ENCODE measurements at regions not wholly inside any gene's neighbourhood (a gene's known extent, or its start where the extent isn't known, plus 50 kb on each side); places are given as distances from the start of the nearest gene placed in this dataset.

DNA sequence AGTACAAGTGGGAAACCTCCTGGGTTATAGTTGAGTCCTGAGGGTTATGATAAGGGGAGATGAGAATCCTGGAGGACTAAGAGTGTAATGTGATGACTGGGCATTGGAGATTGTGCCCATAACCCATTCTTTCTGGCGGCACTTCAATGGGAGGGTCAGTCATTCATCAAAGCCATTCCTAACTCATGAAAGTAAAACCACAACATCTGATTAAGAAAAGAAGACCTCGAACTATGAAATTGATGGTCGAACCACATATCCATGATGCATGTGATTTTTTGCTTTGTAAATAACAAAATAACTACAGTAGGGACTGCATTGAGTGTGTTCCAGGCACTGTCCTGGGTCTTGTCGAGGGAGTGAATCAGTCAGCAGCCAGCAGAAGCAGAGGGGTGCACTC, 215.1 kb downstream of the SHQ1 start:
- H3K27me3 Mint-ChIP-seq: peaks cover 27% of the 10 kb centered on the region
- DNase-seq (ENCODE audit: low spot score in 2 of 2): no peak
- no peak overlapping the region for H3K27ac Mint-ChIP-seq (ENCODE audit: low read depth)
- no peak overlapping the region for H3K4me3 Mint-ChIP-seq
- no peaks in the 10 kb centered on the region for H3K9me3 Mint-ChIP-seq
- no peaks in the 10 kb centered on the region for H3K36me3 Mint-ChIP-seq (ENCODE audit: insufficient read depth)
- ATAC-seq (replicated peaks; ENCODE audit: extremely low read depth, poor library complexity, severe bottlenecking): no peak
- H3K4me1 Mint-ChIP-seq: peaks cover 5% of the 10 kb centered on the region

DNA sequence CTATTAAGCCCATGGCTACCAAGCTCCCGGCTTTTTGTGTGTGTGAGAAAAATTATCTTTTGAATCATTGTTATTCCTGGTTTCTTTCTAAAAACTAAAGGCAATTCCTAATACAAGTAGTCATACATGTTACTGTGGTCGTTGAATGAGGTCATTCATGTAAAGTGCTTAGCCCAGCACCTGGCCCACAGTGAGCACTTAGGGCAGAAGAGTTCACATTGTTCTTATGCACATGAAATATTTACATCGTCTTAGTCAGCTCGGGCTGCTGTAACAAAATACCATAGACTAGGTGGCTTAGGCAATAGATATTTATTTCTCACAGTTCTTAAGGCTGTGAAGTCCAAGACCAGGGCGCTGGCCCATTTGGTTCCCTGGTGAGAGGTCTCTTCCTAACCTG, 216.1 kb downstream of the SHQ1 start:
- no peak overlapping the region for H3K27ac Mint-ChIP-seq (ENCODE audit: low read depth)
- H3K9me3 Mint-ChIP-seq: no peaks in the 10 kb centered on the region
- H3K4me3 Mint-ChIP-seq: no peak overlapping the region

DNA sequence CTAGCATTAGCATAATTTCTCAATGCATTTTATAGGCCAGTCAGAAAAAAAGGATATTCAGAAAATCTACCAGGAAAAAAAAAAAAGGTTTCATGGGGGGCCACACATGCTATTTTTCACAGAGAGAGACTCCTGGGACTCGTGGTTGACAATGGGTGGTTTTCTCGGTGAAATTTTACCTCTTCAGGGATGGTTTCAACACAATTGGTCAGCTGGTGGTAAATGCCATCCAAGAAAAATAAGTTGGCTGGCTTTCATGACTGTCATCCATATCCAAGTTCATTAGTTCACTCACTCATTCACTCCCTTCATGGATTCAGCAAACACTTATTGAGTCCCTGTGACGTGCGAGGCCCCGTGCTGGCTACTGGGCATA, 217.3 kb downstream of the SHQ1 start:
- Mint-ChIP-seq H3K9me3 (no peaks in the 10 kb centered on the region), H3K4me3 (no peak overlapping the region), H3K27me3 (peaks cover 10% of the 10 kb centered on the region), H3K36me3 (ENCODE audit: insufficient read depth) (no peaks in the 10 kb centered on the region), H3K27ac (ENCODE audit: low read depth) (no peak overlapping the region), H3K4me1 (peaks cover 5% of the 10 kb centered on the region)
- ATAC-seq (replicated peaks; ENCODE audit: extremely low read depth, poor library complexity, severe bottlenecking) (no peak), DNase-seq (ENCODE audit: low spot score in 2 of 2) (no peak)

More for the DNA sequence above, 216.1 kb downstream of the SHQ1 start:
- Mint-ChIP-seq H3K27me3 (peaks cover 17% of the 10 kb centered on the region), H3K4me1 (peaks cover 5% of the 10 kb centered on the region), H3K36me3 (ENCODE audit: insufficient read depth) (no peaks in the 10 kb centered on the region)
- ATAC-seq (replicated peaks; ENCODE audit: extremely low read depth, poor library complexity, severe bottlenecking) (no peak), DNase-seq (ENCODE audit: low spot score in 2 of 2) (no peak)

- ATAC-seq (replicated peaks; ENCODE audit: extremely low read depth, poor library complexity, severe bottlenecking) (no peak), DNase-seq (ENCODE audit: low spot score in 2 of 2) (no peak)
- peaks cover 7% of the 10 kb centered on the region for H3K27me3 Mint-ChIP-seq
- H3K36me3 Mint-ChIP-seq (ENCODE audit: insufficient read depth): no peaks in the 10 kb centered on the region
- no peak overlapping the region for H3K27ac Mint-ChIP-seq (ENCODE audit: low read depth)
- no peak overlapping the region for H3K4me3 Mint-ChIP-seq
- peaks cover 5% of the 10 kb centered on the region for H3K4me1 Mint-ChIP-seq
- H3K9me3 Mint-ChIP-seq: no peaks in the 10 kb centered on the region
Measured at GRCh38 chr3:72630327-72630968, 217.8 kb downstream of the SHQ1 start.

DNA sequence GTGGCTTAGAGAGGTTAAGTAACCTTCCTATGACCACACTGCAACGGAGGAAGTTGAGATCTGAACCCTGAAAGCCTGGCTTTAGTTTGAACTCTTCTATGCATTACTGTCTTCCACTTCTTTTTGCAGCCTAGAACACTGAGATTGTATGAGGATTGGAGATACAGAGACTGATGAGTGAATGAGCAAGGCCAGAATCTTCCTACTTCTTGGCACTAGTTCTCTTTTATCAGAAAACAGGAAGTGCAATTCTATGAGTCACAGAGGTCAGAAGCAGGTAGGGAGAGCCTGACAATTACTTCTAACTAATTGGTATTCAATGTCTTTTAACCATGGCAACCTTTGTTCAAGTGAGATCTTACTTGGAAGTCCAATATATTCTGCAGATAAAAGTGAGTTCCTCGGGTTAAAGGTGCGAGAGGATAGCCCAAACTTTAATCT, 219.0 kb downstream of the SHQ1 start:
- ATAC-seq (replicated peaks; ENCODE audit: extremely low read depth, poor library complexity, severe bottlenecking) (no peak), DNase-seq (ENCODE audit: low spot score in 2 of 2) (no peak)
- Mint-ChIP-seq H3K27ac (ENCODE audit: low read depth) (no peak overlapping the region), H3K27me3 (no peaks in the 10 kb centered on the region), H3K36me3 (ENCODE audit: insufficient read depth) (no peaks in the 10 kb centered on the region), H3K4me1 (peaks cover 5% of the 10 kb centered on the region), H3K4me3 (no peak overlapping the region), H3K9me3 (no peaks in the 10 kb centered on the region)

DNA sequence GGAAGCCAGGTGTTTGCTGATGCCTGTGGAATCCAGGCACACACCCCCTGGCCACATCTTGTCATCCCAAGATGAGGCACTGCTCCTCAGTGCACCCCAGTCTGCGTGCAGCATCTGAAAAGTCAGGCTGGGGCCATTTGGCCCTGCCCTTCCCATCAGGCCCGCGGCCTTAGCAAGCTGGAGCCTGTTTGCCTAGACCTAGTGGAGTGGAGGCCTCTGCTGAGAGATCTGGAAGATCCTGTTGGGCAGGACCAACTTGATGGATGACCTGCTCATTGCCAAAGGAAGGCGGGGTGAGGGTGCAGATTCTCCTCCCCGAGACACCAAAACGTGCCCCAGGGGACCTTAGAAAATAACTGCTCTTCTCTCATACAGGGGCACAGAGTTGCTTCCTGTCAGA, 220.2 kb downstream of the SHQ1 start:
- DNase-seq (ENCODE audit: low spot score in 2 of 2) (no peak), ATAC-seq (replicated peaks; ENCODE audit: extremely low read depth, poor library complexity, severe bottlenecking) (no peak)
- H3K4me3 Mint-ChIP-seq: no peak overlapping the region
- H3K27me3 Mint-ChIP-seq: no peaks in the 10 kb centered on the region
- H3K36me3 Mint-ChIP-seq (ENCODE audit: insufficient read depth): no peaks in the 10 kb centered on the region
- H3K27ac Mint-ChIP-seq (ENCODE audit: low read depth): no peak overlapping the region
- no peaks in the 10 kb centered on the region for H3K9me3 Mint-ChIP-seq
- H3K4me1 Mint-ChIP-seq: peaks cover 5% of the 10 kb centered on the region

DNA sequence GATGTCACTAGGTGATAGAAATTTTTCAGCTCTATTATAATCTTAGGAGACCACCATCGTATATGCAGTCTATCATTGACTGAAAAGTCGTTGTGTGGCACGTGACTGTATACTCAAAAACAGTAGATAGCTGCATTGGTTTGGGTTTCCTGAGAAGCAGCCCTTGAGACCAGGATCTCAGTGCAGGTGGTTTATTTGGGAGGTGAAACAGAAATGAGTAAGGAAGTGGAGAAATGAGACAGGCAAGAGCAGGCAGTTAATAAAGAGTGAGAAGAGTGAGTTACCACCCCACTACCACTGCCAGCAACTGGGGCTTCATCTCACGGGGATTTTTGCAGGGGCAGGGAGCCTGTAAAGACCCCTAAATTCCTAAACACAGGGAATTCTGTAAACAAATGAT, 221.0 kb downstream of the SHQ1 start:
- no peak for DNase-seq (ENCODE audit: low spot score in 2 of 2)

GRCh38 chr3:72625602-72626337, 222.5 kb downstream of the SHQ1 start:
- H3K36me3 Mint-ChIP-seq (ENCODE audit: insufficient read depth): no peaks in the 10 kb centered on the region
- no peaks in the 10 kb centered on the region for H3K9me3 Mint-ChIP-seq
- peaks cover 5% of the 10 kb centered on the region for H3K4me1 Mint-ChIP-seq
- H3K4me3 Mint-ChIP-seq: no peak overlapping the region
- DNase-seq (ENCODE audit: low spot score in 2 of 2) (no peak), ATAC-seq (replicated peaks; ENCODE audit: extremely low read depth, poor library complexity, severe bottlenecking) (no peak)
- H3K27ac Mint-ChIP-seq (ENCODE audit: low read depth): no peak overlapping the region
- H3K27me3 Mint-ChIP-seq: no peaks in the 10 kb centered on the region

More for the DNA sequence above, 221.0 kb downstream of the SHQ1 start:
- Mint-ChIP-seq H3K27me3 (no peaks in the 10 kb centered on the region), H3K9me3 (no peaks in the 10 kb centered on the region), H3K4me1 (peaks cover 5% of the 10 kb centered on the region), H3K4me3 (no peak overlapping the region), H3K27ac (ENCODE audit: low read depth) (no peak overlapping the region), H3K36me3 (ENCODE audit: insufficient read depth) (no peaks in the 10 kb centered on the region)
- ATAC-seq (replicated peaks; ENCODE audit: extremely low read depth, poor library complexity, severe bottlenecking): no peak

DNA sequence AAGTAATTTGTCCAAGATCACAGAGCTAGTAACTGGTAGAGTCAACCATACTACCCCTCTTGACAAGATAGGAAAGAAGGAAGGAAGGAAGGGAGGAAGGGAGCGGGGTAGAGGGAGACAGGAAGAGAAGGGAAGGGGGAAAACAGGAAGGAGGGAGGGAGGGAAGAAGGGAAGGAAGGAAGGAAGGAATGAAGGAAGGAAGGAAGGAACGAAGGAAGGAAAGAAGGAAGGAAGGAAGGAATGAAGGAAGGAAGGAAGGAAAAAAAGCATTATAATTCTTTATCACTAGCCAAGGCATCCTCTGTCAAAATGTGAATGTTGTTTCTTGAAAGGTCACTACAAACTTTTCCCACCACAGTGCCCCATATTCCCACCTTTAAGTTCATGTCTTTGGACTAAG, 223.6 kb downstream of the SHQ1 start:
- H3K27ac Mint-ChIP-seq (ENCODE audit: low read depth): no peak overlapping the region
- H3K4me1 Mint-ChIP-seq: peaks cover 5% of the 10 kb centered on the region
- ATAC-seq (replicated peaks; ENCODE audit: extremely low read depth, poor library complexity, severe bottlenecking) (no peak), DNase-seq (ENCODE audit: low spot score in 2 of 2) (no peak)
- no peaks in the 10 kb centered on the region for H3K9me3 Mint-ChIP-seq
- H3K27me3 Mint-ChIP-seq: no peaks in the 10 kb centered on the region
- H3K36me3 Mint-ChIP-seq (ENCODE audit: insufficient read depth): no peaks in the 10 kb centered on the region
- no peak overlapping the region for H3K4me3 Mint-ChIP-seq

DNA sequence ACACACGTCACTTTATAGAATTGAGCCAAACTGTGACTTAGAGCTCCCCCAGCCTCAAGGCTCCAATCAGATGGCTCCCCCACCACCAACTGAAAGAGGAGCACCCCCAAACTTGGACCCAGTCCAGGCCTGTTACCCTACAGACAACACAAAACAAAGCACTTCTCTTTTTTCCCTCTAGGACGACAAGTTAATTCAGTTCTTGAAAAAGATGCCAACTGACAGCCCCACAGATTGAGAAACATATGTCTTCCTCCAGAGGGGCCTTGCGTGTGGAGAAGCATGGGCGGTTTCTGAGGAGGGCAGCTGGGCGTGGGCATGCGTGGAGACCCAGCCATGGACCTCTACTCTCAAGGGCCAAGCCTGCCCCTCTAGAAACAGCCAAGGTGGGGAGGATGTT, 229.5 kb downstream of the SHQ1 start:
- no peak for ATAC-seq (replicated peaks; ENCODE audit: extremely low read depth, poor library complexity, severe bottlenecking)
- no peak for DNase-seq (ENCODE audit: low spot score in 2 of 2)
- Mint-ChIP-seq H3K4me1 (peaks cover 4% of the 10 kb centered on the region), H3K27me3 (peaks cover 5% of the 10 kb centered on the region), H3K9me3 (no peaks in the 10 kb centered on the region), H3K4me3 (no peak overlapping the region), H3K36me3 (ENCODE audit: insufficient read depth) (no peaks in the 10 kb centered on the region), H3K27ac (ENCODE audit: low read depth) (no peak overlapping the region)

GRCh38 chr3:72617424-72618024, 230.7 kb downstream of the SHQ1 start:
- no peak for ATAC-seq (replicated peaks; ENCODE audit: extremely low read depth, poor library complexity, severe bottlenecking)
- no peaks in the 10 kb centered on the region for H3K9me3 Mint-ChIP-seq
- H3K27me3 Mint-ChIP-seq: peaks cover 5% of the 10 kb centered on the region
- peaks cover 4% of the 10 kb centered on the region for H3K4me1 Mint-ChIP-seq
- no peak overlapping the region for H3K4me3 Mint-ChIP-seq
- H3K36me3 Mint-ChIP-seq (ENCODE audit: insufficient read depth): no peaks in the 10 kb centered on the region
- no peak for DNase-seq (ENCODE audit: low spot score in 2 of 2)
- H3K27ac Mint-ChIP-seq (ENCODE audit: low read depth): no peak overlapping the region

DNA sequence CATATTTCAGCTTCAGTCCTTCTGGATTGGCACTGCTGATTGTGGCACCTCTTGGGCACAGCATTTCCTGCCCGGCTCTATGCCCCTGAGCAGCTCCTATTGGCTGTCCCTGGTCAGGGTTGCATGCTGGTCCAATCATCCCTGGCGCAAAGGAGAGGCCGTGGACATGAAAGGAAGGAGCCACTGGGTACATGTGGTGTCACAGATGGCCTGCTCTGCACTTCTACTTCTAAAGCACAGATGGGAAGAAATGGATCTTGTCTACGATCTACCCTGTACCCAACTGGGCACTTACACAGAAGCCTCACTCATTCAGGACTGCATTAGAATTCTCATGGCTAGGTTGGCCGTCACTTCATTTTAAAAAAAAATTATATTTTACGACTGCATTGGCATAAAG, 232.5 kb downstream of the SHQ1 start:
- H3K36me3 Mint-ChIP-seq (ENCODE audit: insufficient read depth): no peaks in the 10 kb centered on the region
- H3K9me3 Mint-ChIP-seq: no peaks in the 10 kb centered on the region
- H3K27me3 Mint-ChIP-seq: peaks cover 5% of the 10 kb centered on the region
- H3K27ac Mint-ChIP-seq (ENCODE audit: low read depth): no peak overlapping the region
- DNase-seq (ENCODE audit: low spot score in 2 of 2) (no peak), ATAC-seq (replicated peaks; ENCODE audit: extremely low read depth, poor library complexity, severe bottlenecking) (no peak)
- no peak overlapping the region for H3K4me3 Mint-ChIP-seq
- peaks cover 4% of the 10 kb centered on the region for H3K4me1 Mint-ChIP-seq

DNA sequence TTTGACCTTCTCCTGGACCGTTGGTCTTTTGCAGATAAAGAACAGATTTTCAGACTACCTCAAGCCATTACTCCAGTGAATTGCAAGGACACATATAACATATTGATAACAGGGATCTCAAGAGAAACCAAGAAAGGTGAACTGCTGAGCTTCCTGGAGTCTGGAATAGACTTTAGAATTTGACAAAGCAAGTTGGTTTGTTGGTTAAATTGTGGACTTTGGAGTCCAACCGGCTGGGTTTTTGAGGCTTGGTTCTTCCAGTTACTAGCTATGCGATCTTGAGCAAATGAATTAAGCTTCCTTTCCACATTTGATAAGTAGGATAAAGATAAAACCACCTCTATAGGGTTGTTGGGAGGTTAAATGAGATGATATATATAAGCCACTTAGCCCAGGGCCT, 233.1 kb downstream of the SHQ1 start:
- no peak overlapping the region for H3K27ac Mint-ChIP-seq (ENCODE audit: low read depth)
- peaks cover 4% of the 10 kb centered on the region for H3K4me1 Mint-ChIP-seq
- no peaks in the 10 kb centered on the region for H3K9me3 Mint-ChIP-seq
- H3K27me3 Mint-ChIP-seq: peaks cover 5% of the 10 kb centered on the region
- DNase-seq (ENCODE audit: low spot score in 2 of 2) (no peak), ATAC-seq (replicated peaks; ENCODE audit: extremely low read depth, poor library complexity, severe bottlenecking) (no peak)
- no peak overlapping the region for H3K4me3 Mint-ChIP-seq
- H3K36me3 Mint-ChIP-seq (ENCODE audit: insufficient read depth): no peaks in the 10 kb centered on the region

Data from central memory CD8-positive, alpha-beta T cell (primary cell).